ENCODE measurements at regions not wholly inside any gene's neighbourhood (a gene's known extent, or its start where the extent isn't known, plus 50 kb on each side); places are given as distances from the start of the nearest gene placed in this dataset.

GRCh38 chr2:40734797-40735196 lies 282.9 kb upstream of the SLC8A1 start:
- TF ChIP-seq CTCF (conservative IDR thresholded peaks at IDR 0.05; ENCODE audit: low read depth, low read length) (no peak), EZH2 (IDR thresholded peaks at IDR 0.05; ENCODE audit: borderline replicate concordance, low read depth, low read length, poor library complexity, severe bottlenecking) (no peak)

All from A673 (cell line).